Fibroblast of lung (primary cell): ENCODE measurements at regions not wholly inside any gene's neighbourhood (a gene's known extent, or its start where the extent isn't known, plus 50 kb on each side); places are given as distances from the start of the nearest gene placed in this dataset.
A peak's percentile ranks its signal among the peaks of the same experiment; 100 is the strongest.

Source experiments
- DNase-seq, 2 donors: peaks; one replicate each; pipeline versions ENCODE4 v3.0.0 to v3.0.0-alpha.2; 2010; ENCODE audit warnings: low read depth in 2 of 2
- H2AFZ ChIP-seq: 2 replicates; pipeline ENCODE4 v1.5.1; 2012; ENCODE audit warnings: low read length, control low read depth, inconsistent platforms
- H3K27ac ChIP-seq: 2 replicates; pipeline ENCODE4 v1.5.1; 2011; ENCODE audit warnings: low read length, control low read depth; ENCODE audit not compliant: insufficient read depth
- H3K27me3 ChIP-seq: 2 replicates; pipeline ENCODE4 v1.5.1; 2011; ENCODE audit warnings: mild to moderate bottlenecking, low read length; ENCODE audit not compliant: control insufficient read depth, insufficient read depth
- H3K36me3 ChIP-seq: 2 replicates; pipeline ENCODE4 v1.5.1; 2011; ENCODE audit warnings: low read length; ENCODE audit not compliant: control insufficient read depth, insufficient read depth
- H3K4me1 ChIP-seq: 2 replicates; pipeline ENCODE4 v1.5.1; 2011; ENCODE audit warnings: low read length; ENCODE audit not compliant: control insufficient read depth, insufficient read depth; ENCODE audit errors: extremely low read depth
- H3K4me2 ChIP-seq: 2 replicates; pipeline ENCODE4 v1.5.1; 2011; ENCODE audit warnings: low read length, control low read depth; ENCODE audit not compliant: insufficient read depth; ENCODE audit errors: extremely low read depth
- H3K4me3 ChIP-seq, 4 experiments: fragments of 200-600 bp in 1 of 4; sonication (generic) in 1 of 4; replicated peaks in 1 of 4; 2 replicates each; pipeline ENCODE4 v1.5.1; 2011 to 2016; ENCODE audit warnings: low read length in 4 of 4, low read depth in 3 of 4, mild to moderate bottlenecking in 3 of 4, control low read depth in 2 of 4, inconsistent platforms in 1 of 4, mixed read lengths in 1 of 4; ENCODE audit not compliant: insufficient read depth in 1 of 4; ENCODE audit errors: control extremely low read depth in 1 of 4
- H3K79me2 ChIP-seq: 2 replicates; pipeline ENCODE4 v1.5.1; 2012; ENCODE audit warnings: mild to moderate bottlenecking, low read length, inconsistent platforms; ENCODE audit not compliant: control insufficient read depth, insufficient read depth
- H3K9ac ChIP-seq: 2 replicates; pipeline ENCODE4 v1.5.1; 2011; ENCODE audit warnings: mild to moderate bottlenecking, low read length, control low read depth; ENCODE audit not compliant: insufficient read depth
- H3K9me3 ChIP-seq: 2 replicates; pipeline ENCODE4 v1.5.1; 2012; ENCODE audit warnings: low read depth, low read length; ENCODE audit not compliant: control insufficient read depth, insufficient read depth
- H4K20me1 ChIP-seq: 2 replicates; pipeline ENCODE4 v1.5.1; 2011; ENCODE audit warnings: low read length; ENCODE audit not compliant: control insufficient read depth, insufficient read depth; ENCODE audit errors: extremely low read depth
- EZH2 ChIP-seq: IDR thresholded peaks from 2 replicates; pipeline ENCODE4 v1.5.1; 2012; ENCODE audit warnings: low read length, control low read depth, mild to moderate bottlenecking; ENCODE audit errors: missing control alignments
- TF ChIP-seq, protein P1 (sequence below), 2 donors: IDR thresholded peaks in 1 of 2; conservative IDR thresholded peaks in 1 of 2; 1 replicate in 1 of 2; 2 replicates in 1 of 2; pipeline ENCODE4 v1.5.1; 2011 to 2012; ENCODE audit warnings: low read length in 2 of 2, control low read depth in 1 of 2, inconsistent platforms in 1 of 2, low read depth in 1 of 2, mild to moderate bottlenecking in 1 of 2

DNA sequence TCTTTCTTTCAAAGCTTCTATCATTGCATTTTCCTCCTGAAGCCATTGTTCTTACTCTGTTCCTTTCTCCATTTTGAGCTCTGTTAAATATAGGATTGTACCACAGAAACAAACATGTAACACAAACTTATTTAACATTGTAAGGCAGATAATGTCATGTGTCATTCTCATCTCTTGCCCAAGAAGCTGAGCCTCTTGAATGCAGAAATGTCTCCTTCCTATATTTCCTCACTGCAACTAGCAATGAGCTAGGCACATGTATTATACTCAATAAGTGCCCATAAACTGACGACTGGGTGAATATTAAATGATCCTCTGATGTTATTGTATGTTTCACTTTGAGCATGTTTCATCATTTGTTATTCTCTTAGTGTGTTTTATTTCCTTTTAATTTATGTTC lies 56.7 kb upstream of the SLC7A11 start:
- Histone ChIP-seq H3K36me3 (no peaks in the 10 kb centered on the region), H3K79me2 (no peaks in the 10 kb centered on the region), H3K4me2 (no peak overlapping the region), H3K9ac (no peak overlapping the region), H3K9me3 (no peaks in the 10 kb centered on the region), H3K4me1 (no peaks in the 10 kb centered on the region), H2AFZ (no peak overlapping the region), H3K4me3 (no peak overlapping the region), H4K20me1 (no peaks in the 10 kb centered on the region), H3K27me3 (no peaks in the 10 kb centered on the region), H3K27ac (no peak overlapping the region)
- DNase-seq, result no peak
- no peak for TF ChIP-seq EZH2
- TF ChIP-seq, protein P1, sequence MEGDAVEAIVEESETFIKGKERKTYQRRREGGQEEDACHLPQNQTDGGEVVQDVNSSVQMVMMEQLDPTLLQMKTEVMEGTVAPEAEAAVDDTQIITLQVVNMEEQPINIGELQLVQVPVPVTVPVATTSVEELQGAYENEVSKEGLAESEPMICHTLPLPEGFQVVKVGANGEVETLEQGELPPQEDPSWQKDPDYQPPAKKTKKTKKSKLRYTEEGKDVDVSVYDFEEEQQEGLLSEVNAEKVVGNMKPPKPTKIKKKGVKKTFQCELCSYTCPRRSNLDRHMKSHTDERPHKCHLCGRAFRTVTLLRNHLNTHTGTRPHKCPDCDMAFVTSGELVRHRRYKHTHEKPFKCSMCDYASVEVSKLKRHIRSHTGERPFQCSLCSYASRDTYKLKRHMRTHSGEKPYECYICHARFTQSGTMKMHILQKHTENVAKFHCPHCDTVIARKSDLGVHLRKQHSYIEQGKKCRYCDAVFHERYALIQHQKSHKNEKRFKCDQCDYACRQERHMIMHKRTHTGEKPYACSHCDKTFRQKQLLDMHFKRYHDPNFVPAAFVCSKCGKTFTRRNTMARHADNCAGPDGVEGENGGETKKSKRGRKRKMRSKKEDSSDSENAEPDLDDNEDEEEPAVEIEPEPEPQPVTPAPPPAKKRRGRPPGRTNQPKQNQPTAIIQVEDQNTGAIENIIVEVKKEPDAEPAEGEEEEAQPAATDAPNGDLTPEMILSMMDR (conservative IDR thresholded peaks at IDR 0.05 in 1 of 2, IDR thresholded peaks at IDR 0.05 in 1 of 2; ENCODE audit: low read depth in 1 of 2, low read length in 2 of 2), result no peak

DNA sequence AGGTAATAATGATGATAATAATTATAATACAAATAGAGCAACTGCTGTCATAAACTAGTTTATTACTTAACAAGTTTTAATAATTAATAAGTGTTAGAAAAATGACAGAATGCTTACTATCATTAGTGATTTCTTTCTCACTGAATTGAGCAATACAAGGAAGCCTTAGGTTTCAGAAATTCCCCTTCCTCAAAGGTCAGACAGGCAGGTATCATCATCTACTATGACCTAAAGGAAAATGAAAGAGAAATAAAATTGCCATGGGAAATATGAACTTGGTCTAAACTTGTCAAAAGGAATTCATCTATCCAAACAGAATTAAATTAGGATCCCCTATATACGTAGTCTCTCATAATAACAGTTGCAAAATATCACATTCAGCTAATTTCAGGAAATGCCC lies 56.3 kb upstream of the SLC7A11 start:
- Histone ChIP-seq H3K4me1 (no peaks in the 10 kb centered on the region), H3K9me3 (no peaks in the 10 kb centered on the region), H3K9ac (no peak overlapping the region), H3K36me3 (no peaks in the 10 kb centered on the region), H2AFZ (no peak overlapping the region), H3K27me3 (no peaks in the 10 kb centered on the region), H3K4me2 (no peak overlapping the region), H3K27ac (no peak overlapping the region), H3K4me3 (no peak overlapping the region), H4K20me1 (no peaks in the 10 kb centered on the region), H3K79me2 (no peaks in the 10 kb centered on the region)
- no peak for DNase-seq
- TF ChIP-seq, protein P1 (conservative IDR thresholded peaks at IDR 0.05 in 1 of 2, IDR thresholded peaks at IDR 0.05 in 1 of 2; ENCODE audit: low read depth in 1 of 2, low read length in 2 of 2), result no peak
- TF ChIP-seq EZH2, result no peak

DNA sequence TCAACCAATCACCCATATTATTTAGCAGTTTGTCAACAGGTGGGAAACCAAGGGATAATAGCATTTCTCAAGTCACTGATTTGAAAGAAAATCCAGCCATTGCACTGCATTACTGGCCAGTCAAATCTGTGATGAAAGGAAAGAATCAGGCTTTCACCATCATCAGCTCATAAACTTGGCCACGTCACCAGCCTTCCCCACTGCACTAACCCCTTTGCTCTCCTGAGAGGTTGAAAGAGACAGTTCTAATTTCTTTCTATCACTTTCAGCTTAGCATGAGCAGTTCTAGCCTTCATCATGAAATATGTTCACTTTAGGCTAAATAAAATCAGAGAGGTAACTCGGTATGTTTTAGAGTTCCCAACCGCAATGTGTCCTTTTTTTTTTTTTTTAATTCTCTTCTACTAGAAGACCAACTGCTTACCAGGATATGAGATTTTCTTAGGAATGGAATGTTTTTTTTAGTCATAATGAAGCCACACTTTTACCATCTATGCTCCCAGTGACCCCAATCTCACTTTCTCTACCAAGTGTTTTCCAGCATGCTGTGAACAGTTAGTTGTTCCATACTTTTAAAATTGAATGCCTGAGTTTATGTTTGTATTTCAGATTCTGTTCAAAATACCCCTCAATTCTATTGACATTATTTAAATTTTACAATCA lies 55.7 kb upstream of the SLC7A11 start:
- peak in 1 of 2 donors; percentile 6 for DNase-seq
- H3K4me2 ChIP-seq, result no peak overlapping the region

More for the DNA sequence above, 55.7 kb upstream of the SLC7A11 start:
- H4K20me1 ChIP-seq, result no peaks in the 10 kb centered on the region
- no peaks in the 10 kb centered on the region for H3K79me2 ChIP-seq
- TF ChIP-seq, protein P1 (conservative IDR thresholded peaks at IDR 0.05 in 1 of 2, IDR thresholded peaks at IDR 0.05 in 1 of 2; ENCODE audit: low read depth in 1 of 2, low read length in 2 of 2), result no peak
- H2AFZ ChIP-seq, result peak overlapping the region; percentile 7
- H3K9me3 ChIP-seq, result no peaks in the 10 kb centered on the region
- H3K4me1 ChIP-seq, result no peaks in the 10 kb centered on the region
- no peaks in the 10 kb centered on the region for H3K27me3 ChIP-seq
- H3K4me3 ChIP-seq, result no peak overlapping the region
- H3K9ac ChIP-seq, result no peak overlapping the region
- H3K36me3 ChIP-seq, result no peaks in the 10 kb centered on the region
- H3K27ac ChIP-seq, result no peak overlapping the region
